ENCODE measurements at regions not wholly inside any gene's neighbourhood (a gene's known extent, or its start where the extent isn't known, plus 50 kb on each side); places are given as distances from the start of the nearest gene placed in this dataset.

DNA sequence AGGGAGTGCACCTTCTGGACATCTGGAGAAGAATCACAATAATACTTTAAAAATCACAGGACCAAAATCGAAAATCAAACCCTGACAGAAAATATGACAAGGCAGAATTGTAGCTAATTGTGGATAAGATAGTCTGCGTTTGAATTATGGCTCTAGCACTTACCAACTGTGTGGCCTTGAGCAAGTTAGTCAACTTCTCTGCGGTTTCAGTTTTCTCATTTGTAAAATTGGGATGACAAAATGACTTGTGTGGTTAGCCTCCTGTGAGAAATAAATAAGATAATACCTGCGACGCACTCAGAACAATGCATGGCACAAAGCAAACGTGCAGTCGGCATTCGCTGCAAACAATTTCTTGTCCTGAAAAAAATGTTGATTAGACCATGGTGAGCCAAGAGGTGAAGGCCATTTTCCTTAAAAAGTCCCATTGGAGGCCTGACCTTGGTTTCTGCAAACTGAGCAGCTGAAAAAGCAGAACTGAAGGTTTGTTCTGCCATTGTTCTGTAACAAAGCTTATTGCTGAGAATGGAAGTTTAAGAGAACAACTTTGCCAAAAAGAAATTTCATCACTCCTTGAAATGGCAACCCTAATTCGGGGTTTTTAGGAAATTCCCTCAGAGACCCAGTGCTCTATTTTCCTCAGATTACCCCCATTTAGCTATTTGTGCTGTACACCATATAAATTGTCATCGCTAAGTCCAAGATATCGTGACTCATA lies 266.3 kb downstream of the ERMARD start:
- H3K27ac Mint-ChIP-seq = no peak overlapping the region
- CTCF ChIA-PET = interaction anchor here (1.1 kb wide), 1 partner anchor 18 kb away, joined by 3 read pairs; no protein-coding TSS in a partner anchor
- H3K9me3 Mint-ChIP-seq = no peaks in the 10 kb centered on the region
- no peaks in the 10 kb centered on the region for H3K36me3 Mint-ChIP-seq
- peaks cover 17% of the 10 kb centered on the region for H3K27me3 Mint-ChIP-seq (ENCODE audit: low read depth)
- DNase-seq (ENCODE audit: low spot score) (no peak), ATAC-seq (no peak)
- POLR2A ChIA-PET = no interaction called here
- no peak for TF ChIP-seq ZNF263 (CRISPR knock-in tag; IDR thresholded peaks at IDR 0.05; ENCODE audit: low read depth)
- no peak overlapping the region for H3K4me3 Mint-ChIP-seq
- no peaks in the 10 kb centered on the region; the same call in 1 of the 2 replicates for H3K4me1 Mint-ChIP-seq

DNA sequence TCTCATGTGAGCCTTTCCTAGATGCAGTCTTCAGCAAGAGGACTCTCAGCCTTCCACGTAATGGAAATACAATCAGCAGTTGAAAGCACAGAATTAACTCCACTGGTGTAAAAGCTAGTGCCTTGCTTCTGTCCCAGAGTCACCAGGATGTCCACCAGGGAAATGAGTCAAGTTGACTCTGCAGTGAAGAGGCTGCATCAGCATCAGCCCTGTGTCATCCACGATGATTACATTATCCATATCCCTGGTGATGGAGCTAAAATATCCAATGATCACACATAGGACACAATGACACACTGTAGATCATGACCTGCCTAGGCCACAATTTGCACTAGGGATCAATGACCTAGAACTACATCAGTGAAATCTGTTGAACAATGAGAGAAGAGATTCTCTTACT lies 262.4 kb downstream of the ERMARD start:
- no peak for DNase-seq (ENCODE audit: low spot score)
- H3K4me3 Mint-ChIP-seq = no peak overlapping the region
- no peak overlapping the region for H3K27ac Mint-ChIP-seq
- TF ChIP-seq ZNF263 (CRISPR knock-in tag; IDR thresholded peaks at IDR 0.05; ENCODE audit: low read depth) (no peak), MXD4 (CRISPR knock-in tag; IDR thresholded peaks at IDR 0.05; ENCODE audit: borderline replicate concordance) (no peak), NFATC4 (CRISPR knock-in tag; IDR thresholded peaks at IDR 0.05) (no peak), TP53 (CRISPR knock-in tag; IDR thresholded peaks at IDR 0.05) (no peak), TEAD4 (CRISPR knock-in tag; IDR thresholded peaks at IDR 0.05) (no peak), ZNF121 (CRISPR knock-in tag; IDR thresholded peaks at IDR 0.05) (no peak), ZNF416 (CRISPR knock-in tag; IDR thresholded peaks at IDR 0.05) (no peak), IRF2 (CRISPR knock-in tag; IDR thresholded peaks at IDR 0.05; ENCODE audit: borderline replicate concordance, low read depth) (no peak), ELF4 (CRISPR knock-in tag; IDR thresholded peaks at IDR 0.05; ENCODE audit: low read depth) (no peak)
- TF ChIP-seq, protein P1, sequence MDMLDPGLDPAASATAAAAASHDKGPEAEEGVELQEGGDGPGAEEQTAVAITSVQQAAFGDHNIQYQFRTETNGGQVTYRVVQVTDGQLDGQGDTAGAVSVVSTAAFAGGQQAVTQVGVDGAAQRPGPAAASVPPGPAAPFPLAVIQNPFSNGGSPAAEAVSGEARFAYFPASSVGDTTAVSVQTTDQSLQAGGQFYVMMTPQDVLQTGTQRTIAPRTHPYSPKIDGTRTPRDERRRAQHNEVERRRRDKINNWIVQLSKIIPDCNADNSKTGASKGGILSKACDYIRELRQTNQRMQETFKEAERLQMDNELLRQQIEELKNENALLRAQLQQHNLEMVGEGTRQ (CRISPR knock-in tag; IDR thresholded peaks at IDR 0.05) = no peak
- TF ChIP-seq, protein P2, sequence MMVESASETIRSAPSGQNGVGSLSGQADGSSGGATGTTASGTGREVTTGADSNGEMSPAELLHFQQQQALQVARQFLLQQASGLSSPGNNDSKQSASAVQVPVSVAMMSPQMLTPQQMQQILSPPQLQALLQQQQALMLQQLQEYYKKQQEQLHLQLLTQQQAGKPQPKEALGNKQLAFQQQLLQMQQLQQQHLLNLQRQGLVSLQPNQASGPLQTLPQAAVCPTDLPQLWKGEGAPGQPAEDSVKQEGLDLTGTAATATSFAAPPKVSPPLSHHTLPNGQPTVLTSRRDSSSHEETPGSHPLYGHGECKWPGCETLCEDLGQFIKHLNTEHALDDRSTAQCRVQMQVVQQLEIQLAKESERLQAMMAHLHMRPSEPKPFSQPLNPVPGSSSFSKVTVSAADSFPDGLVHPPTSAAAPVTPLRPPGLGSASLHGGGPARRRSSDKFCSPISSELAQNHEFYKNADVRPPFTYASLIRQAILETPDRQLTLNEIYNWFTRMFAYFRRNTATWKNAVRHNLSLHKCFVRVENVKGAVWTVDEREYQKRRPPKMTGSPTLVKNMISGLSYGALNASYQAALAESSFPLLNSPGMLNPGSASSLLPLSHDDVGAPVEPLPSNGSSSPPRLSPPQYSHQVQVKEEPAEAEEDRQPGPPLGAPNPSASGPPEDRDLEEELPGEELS (CRISPR knock-in tag; IDR thresholded peaks at IDR 0.05) = no peak
- TF ChIP-seq, protein P3, sequence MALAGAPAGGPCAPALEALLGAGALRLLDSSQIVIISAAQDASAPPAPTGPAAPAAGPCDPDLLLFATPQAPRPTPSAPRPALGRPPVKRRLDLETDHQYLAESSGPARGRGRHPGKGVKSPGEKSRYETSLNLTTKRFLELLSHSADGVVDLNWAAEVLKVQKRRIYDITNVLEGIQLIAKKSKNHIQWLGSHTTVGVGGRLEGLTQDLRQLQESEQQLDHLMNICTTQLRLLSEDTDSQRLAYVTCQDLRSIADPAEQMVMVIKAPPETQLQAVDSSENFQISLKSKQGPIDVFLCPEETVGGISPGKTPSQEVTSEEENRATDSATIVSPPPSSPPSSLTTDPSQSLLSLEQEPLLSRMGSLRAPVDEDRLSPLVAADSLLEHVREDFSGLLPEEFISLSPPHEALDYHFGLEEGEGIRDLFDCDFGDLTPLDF (CRISPR knock-in tag; IDR thresholded peaks at IDR 0.05) = no peak
- TF ChIP-seq, protein P4, sequence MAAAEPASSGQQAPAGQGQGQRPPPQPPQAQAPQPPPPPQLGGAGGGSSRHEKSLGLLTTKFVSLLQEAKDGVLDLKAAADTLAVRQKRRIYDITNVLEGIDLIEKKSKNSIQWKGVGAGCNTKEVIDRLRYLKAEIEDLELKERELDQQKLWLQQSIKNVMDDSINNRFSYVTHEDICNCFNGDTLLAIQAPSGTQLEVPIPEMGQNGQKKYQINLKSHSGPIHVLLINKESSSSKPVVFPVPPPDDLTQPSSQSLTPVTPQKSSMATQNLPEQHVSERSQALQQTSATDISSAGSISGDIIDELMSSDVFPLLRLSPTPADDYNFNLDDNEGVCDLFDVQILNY (CRISPR knock-in tag; IDR thresholded peaks at IDR 0.05) = no peak
- peaks cover 20% of the 10 kb centered on the region for H3K27me3 Mint-ChIP-seq (ENCODE audit: low read depth)
- H3K9me3 Mint-ChIP-seq = no peaks in the 10 kb centered on the region
- ChIA-PET POLR2A (no interaction called here), CTCF (no interaction called here)
- no peaks in the 10 kb centered on the region for H3K36me3 Mint-ChIP-seq
- peaks cover 20% of the 10 kb centered on the region for H3K4me1 Mint-ChIP-seq
- ATAC-seq = no peak

DNA sequence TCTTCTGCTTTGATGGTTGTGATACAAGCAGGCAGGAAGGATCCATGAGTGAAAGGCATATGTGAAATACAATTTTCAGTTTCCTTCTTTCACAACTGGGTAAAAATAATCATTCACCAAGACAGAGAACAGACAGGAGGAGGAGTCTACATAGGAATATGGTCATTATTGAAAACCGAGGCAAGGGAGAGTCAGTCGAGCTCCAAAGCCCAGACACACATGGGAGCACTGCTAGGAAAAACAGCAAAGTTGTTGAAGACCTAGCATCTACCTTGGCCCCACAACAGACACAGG lies 260.6 kb downstream of the ERMARD start:
- CTCF ChIA-PET = no interaction called here
- TF ChIP-seq TP53 (CRISPR knock-in tag; IDR thresholded peaks at IDR 0.05) (no peak), ETV6 (CRISPR knock-in tag; IDR thresholded peaks at IDR 0.05) (no peak)
- peaks cover 26% of the 10 kb centered on the region for H3K27me3 Mint-ChIP-seq (ENCODE audit: low read depth)

More for the DNA sequence above, 260.6 kb downstream of the ERMARD start:
- Mint-ChIP-seq H3K36me3 (no peaks in the 10 kb centered on the region), H3K9me3 (no peaks in the 10 kb centered on the region), H3K4me1 (peaks cover 36% of the 10 kb centered on the region), H3K27ac (no peak overlapping the region), H3K4me3 (no peak overlapping the region)
- no peak for ATAC-seq
- POLR2A ChIA-PET = no interaction called here
- DNase-seq (ENCODE audit: low spot score) = no peak

All from WTC11 (cell line).